OCI-LY3 (cell line): ENCODE measurements at regions not wholly inside any gene's neighbourhood (a gene's known extent, or its start where the extent isn't known, plus 50 kb on each side); places are given as distances from the start of the nearest gene placed in this dataset.

Source experiments
- CTCF ChIP-seq: fragments of 200-600, 300-600 bp; sonication (generic); IDR thresholded peaks from 2 replicates; pipeline ENCODE4 v1.5.1; 2014; ENCODE audit warnings: antibody characterized with exemption, low read length, low read depth
- EZH2phosphoT487 ChIP-seq: fragments of 200-600 bp; shearing (Covaris generic); IDR thresholded peaks from 2 replicates; pipeline ENCODE4 v1.6.1; 2018; ENCODE audit warnings: antibody characterized with exemption, mixed run types, low read depth

- TF ChIP-seq CTCF (no peak), EZH2phosphoT487 (no peak)
Measured at GRCh38 chr3:194073926-194074325, 62.0 kb upstream of the HES1 start.
